ENCODE measurements at regions not wholly inside any gene's neighbourhood (a gene's known extent, or its start where the extent isn't known, plus 50 kb on each side); places are given as distances from the start of the nearest gene placed in this dataset.

DNA sequence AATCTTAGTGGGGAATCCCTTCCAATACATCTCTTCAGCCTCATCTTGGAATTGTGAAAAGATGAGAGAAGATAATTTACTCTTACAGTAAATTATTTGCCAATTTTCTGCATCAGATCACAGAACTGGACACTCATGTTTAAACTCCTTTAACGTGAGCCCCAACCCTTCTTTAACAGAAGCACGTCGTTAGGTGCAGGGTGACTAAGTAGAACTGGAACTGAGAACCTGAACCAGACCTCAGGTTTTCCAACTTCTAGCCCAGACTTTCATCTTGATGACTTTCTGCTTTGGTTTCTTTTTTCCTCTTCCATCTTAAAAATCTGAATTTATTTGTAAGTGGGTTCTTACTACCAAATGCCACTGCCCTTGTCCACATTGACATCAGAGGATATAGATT lies 57.2 kb upstream of the LYZL2 start:
- TF ChIP-seq, protein P1, sequence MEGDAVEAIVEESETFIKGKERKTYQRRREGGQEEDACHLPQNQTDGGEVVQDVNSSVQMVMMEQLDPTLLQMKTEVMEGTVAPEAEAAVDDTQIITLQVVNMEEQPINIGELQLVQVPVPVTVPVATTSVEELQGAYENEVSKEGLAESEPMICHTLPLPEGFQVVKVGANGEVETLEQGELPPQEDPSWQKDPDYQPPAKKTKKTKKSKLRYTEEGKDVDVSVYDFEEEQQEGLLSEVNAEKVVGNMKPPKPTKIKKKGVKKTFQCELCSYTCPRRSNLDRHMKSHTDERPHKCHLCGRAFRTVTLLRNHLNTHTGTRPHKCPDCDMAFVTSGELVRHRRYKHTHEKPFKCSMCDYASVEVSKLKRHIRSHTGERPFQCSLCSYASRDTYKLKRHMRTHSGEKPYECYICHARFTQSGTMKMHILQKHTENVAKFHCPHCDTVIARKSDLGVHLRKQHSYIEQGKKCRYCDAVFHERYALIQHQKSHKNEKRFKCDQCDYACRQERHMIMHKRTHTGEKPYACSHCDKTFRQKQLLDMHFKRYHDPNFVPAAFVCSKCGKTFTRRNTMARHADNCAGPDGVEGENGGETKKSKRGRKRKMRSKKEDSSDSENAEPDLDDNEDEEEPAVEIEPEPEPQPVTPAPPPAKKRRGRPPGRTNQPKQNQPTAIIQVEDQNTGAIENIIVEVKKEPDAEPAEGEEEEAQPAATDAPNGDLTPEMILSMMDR (IDR thresholded peaks at IDR 0.05): no peak
- no peak for TF ChIP-seq POLR2A (IDR thresholded peaks at IDR 0.05)

Measured in uterus (tissue), 2 donors.